ENCODE measurements at regions not wholly inside any gene's neighbourhood (a gene's known extent, or its start where the extent isn't known, plus 50 kb on each side); places are given as distances from the start of the nearest gene placed in this dataset.

DNA sequence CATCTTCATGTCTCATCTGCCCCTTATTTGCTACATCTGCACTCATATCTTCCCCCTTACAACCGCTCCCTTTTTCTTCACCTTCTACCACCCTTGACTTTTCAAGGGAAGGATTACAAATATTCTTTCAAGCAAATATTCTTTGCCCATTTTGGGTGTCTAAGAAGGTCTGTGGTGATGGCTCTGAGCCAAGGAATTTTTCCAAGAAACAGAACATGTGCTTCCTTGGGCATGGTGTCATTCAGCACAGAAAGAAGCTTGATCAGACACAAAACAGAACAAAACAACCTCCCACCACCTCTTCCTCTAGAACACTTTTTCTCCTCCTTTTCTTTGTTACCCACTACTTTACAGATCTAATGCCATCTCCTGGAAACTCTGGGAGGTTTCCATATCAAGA is 313.7 kb downstream of the SATB2 start:
- no peak overlapping the region for H3K27ac ChIP-seq (ENCODE audit: control insufficient read depth, insufficient read depth, low read length)
- no peaks in the 10 kb centered on the region for H3K27me3 ChIP-seq (ENCODE audit: control insufficient read depth, extremely low read depth, insufficient read depth, low read length)
- no peaks in the 10 kb centered on the region for H3K4me1 ChIP-seq (ENCODE audit: control insufficient read depth, extremely low read depth, insufficient read depth, low read length)
- no peaks in the 10 kb centered on the region for H3K79me2 ChIP-seq (ENCODE audit: control insufficient read depth, insufficient read depth, low read length)
- dilution Hi-C loops (cut with MboI; ENCODE audit: extremely low pct_ligation_motif_present, low sequenced_read_pairs), result no loop called here
- DNase-seq (ENCODE audit: low read depth, low spot score) (no peak), FAIRE-seq (no peak)
- H3K36me3 ChIP-seq (ENCODE audit: control insufficient read depth in 2 of 2, extremely low read depth in 1 of 2, insufficient read depth in 2 of 2, low read length in 2 of 2), result no peaks in the 10 kb centered on the region
- H3K4me3 ChIP-seq (ENCODE audit: control insufficient read depth in 2 of 3, extremely low read depth in 1 of 3, insufficient read depth in 2 of 3, low read depth in 1 of 3, low read length in 3 of 3), result no peak overlapping the region
- no peak overlapping the region for H2AFZ ChIP-seq (ENCODE audit: control insufficient read depth, low read length)
- no peak overlapping the region for H3K4me2 ChIP-seq (ENCODE audit: control insufficient read depth, extremely low read depth, insufficient read depth, low read depth, low read length)
- H3K9ac ChIP-seq (ENCODE audit: control insufficient read depth, extremely low read depth, insufficient read depth, low read length), result no peak overlapping the region
- H3K9me3 ChIP-seq (ENCODE audit: control insufficient read depth, low read depth, low read length), result no peaks in the 10 kb centered on the region
- no peaks in the 10 kb centered on the region for H4K20me1 ChIP-seq (ENCODE audit: control insufficient read depth, extremely low read depth, insufficient read depth, low read length)
- TF ChIP-seq EZH2 (IDR thresholded peaks at IDR 0.05; ENCODE audit: low read length), result no peak
- TF ChIP-seq, protein P1, sequence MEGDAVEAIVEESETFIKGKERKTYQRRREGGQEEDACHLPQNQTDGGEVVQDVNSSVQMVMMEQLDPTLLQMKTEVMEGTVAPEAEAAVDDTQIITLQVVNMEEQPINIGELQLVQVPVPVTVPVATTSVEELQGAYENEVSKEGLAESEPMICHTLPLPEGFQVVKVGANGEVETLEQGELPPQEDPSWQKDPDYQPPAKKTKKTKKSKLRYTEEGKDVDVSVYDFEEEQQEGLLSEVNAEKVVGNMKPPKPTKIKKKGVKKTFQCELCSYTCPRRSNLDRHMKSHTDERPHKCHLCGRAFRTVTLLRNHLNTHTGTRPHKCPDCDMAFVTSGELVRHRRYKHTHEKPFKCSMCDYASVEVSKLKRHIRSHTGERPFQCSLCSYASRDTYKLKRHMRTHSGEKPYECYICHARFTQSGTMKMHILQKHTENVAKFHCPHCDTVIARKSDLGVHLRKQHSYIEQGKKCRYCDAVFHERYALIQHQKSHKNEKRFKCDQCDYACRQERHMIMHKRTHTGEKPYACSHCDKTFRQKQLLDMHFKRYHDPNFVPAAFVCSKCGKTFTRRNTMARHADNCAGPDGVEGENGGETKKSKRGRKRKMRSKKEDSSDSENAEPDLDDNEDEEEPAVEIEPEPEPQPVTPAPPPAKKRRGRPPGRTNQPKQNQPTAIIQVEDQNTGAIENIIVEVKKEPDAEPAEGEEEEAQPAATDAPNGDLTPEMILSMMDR (optimal IDR thresholded peaks at IDR 0.05 in 1 of 3, IDR thresholded peaks at IDR 0.05 in 1 of 3, conservative IDR thresholded peaks at IDR 0.05 in 1 of 3; ENCODE audit: extremely low read depth in 1 of 3, insufficient read depth in 2 of 3, low read length in 3 of 3), result no peak
- H3K9me1 ChIP-seq (ENCODE audit: control insufficient read depth, extremely low read depth, insufficient read depth, low read length), result no peaks in the 10 kb centered on the region

DNA sequence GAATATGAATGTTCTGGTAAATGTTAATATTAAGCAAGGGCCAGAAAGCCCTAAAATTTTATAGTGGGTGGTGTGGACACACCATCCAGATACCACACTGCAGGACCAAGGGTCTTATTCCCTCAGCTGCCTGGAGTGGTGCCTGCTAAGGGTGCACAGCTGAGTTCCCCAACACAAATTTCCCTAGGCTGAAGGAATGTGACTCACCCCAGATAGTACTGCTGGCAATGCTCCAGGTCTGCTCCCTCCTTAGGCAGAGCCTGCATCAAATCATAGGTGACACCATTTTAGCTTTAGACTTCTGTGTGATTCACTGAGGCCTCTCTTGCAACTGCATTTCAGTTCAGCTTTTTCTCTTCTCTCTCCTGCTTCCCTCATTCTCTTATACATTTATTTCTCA is 321.1 kb downstream of the SATB2 start:
- H2AFZ ChIP-seq (ENCODE audit: control insufficient read depth, low read length), result no peak overlapping the region
- no peak for TF ChIP-seq EZH2 (IDR thresholded peaks at IDR 0.05; ENCODE audit: low read length)
- TF ChIP-seq, protein P1 (optimal IDR thresholded peaks at IDR 0.05 in 1 of 3, IDR thresholded peaks at IDR 0.05 in 1 of 3, conservative IDR thresholded peaks at IDR 0.05 in 1 of 3; ENCODE audit: extremely low read depth in 1 of 3, insufficient read depth in 2 of 3, low read length in 3 of 3), result no peak
- no peaks in the 10 kb centered on the region for H3K79me2 ChIP-seq (ENCODE audit: control insufficient read depth, insufficient read depth, low read length)
- H3K9ac ChIP-seq (ENCODE audit: control insufficient read depth, extremely low read depth, insufficient read depth, low read length), result no peak overlapping the region
- no peak overlapping the region for H3K27ac ChIP-seq (ENCODE audit: control insufficient read depth, insufficient read depth, low read length)
- H3K36me3 ChIP-seq (ENCODE audit: control insufficient read depth in 2 of 2, extremely low read depth in 1 of 2, insufficient read depth in 2 of 2, low read length in 2 of 2), result no peaks in the 10 kb centered on the region
- FAIRE-seq (no peak), DNase-seq (ENCODE audit: low read depth, low spot score) (no peak)
- dilution Hi-C loops (cut with MboI; ENCODE audit: extremely low pct_ligation_motif_present, low sequenced_read_pairs), result no loop called here
- H3K4me2 ChIP-seq (ENCODE audit: control insufficient read depth, extremely low read depth, insufficient read depth, low read depth, low read length), result no peak overlapping the region
- no peaks in the 10 kb centered on the region for H4K20me1 ChIP-seq (ENCODE audit: control insufficient read depth, extremely low read depth, insufficient read depth, low read length)
- H3K4me3 ChIP-seq (ENCODE audit: control insufficient read depth in 2 of 3, extremely low read depth in 1 of 3, insufficient read depth in 2 of 3, low read depth in 1 of 3, low read length in 3 of 3), result no peak overlapping the region
- no peaks in the 10 kb centered on the region for H3K9me3 ChIP-seq (ENCODE audit: control insufficient read depth, low read depth, low read length)
- no peaks in the 10 kb centered on the region for H3K27me3 ChIP-seq (ENCODE audit: control insufficient read depth, extremely low read depth, insufficient read depth, low read length)
- H3K9me1 ChIP-seq (ENCODE audit: control insufficient read depth, extremely low read depth, insufficient read depth, low read length), result no peaks in the 10 kb centered on the region
- H3K4me1 ChIP-seq (ENCODE audit: control insufficient read depth, extremely low read depth, insufficient read depth, low read length), result no peaks in the 10 kb centered on the region

All from keratinocyte (primary cell).